ENCODE measurements at regions not wholly inside any gene's neighbourhood (a gene's known extent, or its start where the extent isn't known, plus 50 kb on each side); places are given as distances from the start of the nearest gene placed in this dataset.

DNA sequence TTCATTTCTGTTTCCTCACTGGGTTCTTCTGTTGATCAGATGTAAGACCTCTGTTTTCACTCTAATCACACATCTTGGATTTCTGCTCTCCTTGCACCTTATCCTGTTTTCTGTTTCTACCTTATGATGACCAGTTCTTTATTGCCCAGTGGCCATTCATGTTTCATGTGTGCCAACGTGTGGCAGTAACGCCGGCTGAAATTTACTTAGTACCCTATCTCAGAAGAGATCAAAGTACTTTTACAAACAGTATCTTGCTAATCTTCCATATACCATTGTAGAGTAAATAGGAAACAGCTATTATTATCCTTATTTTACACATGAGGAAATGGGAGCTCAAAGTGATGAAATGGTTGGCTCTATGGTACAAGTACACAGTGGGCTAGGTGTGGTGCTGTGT lies 74.0 kb downstream of the GATA3 start:
- no peak for DNase-seq (ENCODE audit: low read depth, low spot score)
- WGBS (ENCODE audit: insufficient coverage, insufficient read length), result no CpG with 5 or more reads among the region's 3 CpGs
- Histone ChIP-seq H3K4me3 (ENCODE audit: low read length) (no peak overlapping the region), H3K27me3 (ENCODE audit: control insufficient read depth, insufficient read depth, low read length) (no peaks in the 10 kb centered on the region), H3K9me3 (ENCODE audit: control insufficient read depth, insufficient read depth, low read length) (no peaks in the 10 kb centered on the region), H3K27ac (ENCODE audit: low read length) (no peak overlapping the region), H3K36me3 (ENCODE audit: control insufficient read depth, insufficient read depth, low read length) (no peaks in the 10 kb centered on the region), H3K4me1 (ENCODE audit: control insufficient read depth, insufficient read depth, low read length) (no peaks in the 10 kb centered on the region)

- Histone ChIP-seq H3K4me3 (ENCODE audit: low read length) (no peak overlapping the region), H3K27me3 (ENCODE audit: control insufficient read depth, insufficient read depth, low read length) (no peaks in the 10 kb centered on the region), H3K9me3 (ENCODE audit: control insufficient read depth, insufficient read depth, low read length) (no peaks in the 10 kb centered on the region), H3K4me1 (ENCODE audit: control insufficient read depth, insufficient read depth, low read length) (no peaks in the 10 kb centered on the region), H3K36me3 (ENCODE audit: control insufficient read depth, insufficient read depth, low read length) (no peaks in the 10 kb centered on the region), H3K27ac (ENCODE audit: low read length) (no peak overlapping the region)
- no peak for DNase-seq (ENCODE audit: low read depth, low spot score)
- no CpG with 5 or more reads among the region's 2 CpGs for WGBS (ENCODE audit: insufficient coverage, insufficient read length)
Measured at GRCh38 chr10:8129438-8129837, 75.0 kb downstream of the GATA3 start.

DNA sequence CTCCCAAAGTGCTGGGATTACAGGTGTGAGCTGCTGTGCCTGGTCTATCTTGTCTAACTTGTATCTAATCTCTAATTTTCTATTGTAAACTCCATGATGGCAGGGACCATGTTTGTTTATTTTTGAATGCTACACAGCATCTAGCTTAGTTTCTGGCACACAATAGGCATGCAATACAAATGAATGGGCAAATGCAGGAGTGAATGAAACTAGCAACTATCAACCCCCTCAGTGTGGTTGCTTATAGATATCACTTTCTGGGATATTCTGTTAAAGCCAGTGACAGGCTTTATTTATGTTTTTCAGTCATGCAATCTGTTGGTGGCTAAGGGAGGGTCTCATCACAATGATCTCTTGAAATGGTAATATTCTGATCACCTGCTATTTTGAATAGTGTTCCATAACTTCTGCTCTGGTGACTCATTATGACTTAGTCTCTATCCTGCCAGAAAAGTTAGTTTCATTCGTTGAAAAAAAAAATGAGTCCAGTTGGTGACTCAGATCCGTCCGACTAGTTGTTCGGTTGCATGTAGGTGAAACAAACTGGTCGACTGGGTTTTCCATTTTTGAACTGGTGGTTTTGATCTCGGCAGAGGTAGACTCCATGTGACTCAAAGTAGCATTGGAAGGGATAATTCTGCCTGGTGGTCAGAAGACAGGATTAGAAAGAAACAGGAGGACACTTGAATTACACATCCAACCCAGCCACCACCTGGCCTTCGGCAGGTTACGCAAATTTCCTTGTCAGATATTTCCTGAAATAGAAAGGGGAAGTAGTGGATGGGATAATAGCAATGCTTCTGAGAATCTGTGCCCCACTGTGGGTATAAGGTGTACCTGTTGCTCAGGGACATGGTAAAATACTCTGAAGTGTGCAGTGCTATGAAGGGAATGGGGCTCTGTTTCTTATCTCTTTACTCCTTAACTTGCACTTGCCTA lies 76.8 kb downstream of the GATA3 start:
- no peak overlapping the region for H3K4me3 ChIP-seq (ENCODE audit: low read length)
- H3K27ac ChIP-seq (ENCODE audit: low read length), result no peak overlapping the region
- H3K27me3 ChIP-seq (ENCODE audit: control insufficient read depth, insufficient read depth, low read length), result no peaks in the 10 kb centered on the region
- no peaks in the 10 kb centered on the region for H3K9me3 ChIP-seq (ENCODE audit: control insufficient read depth, insufficient read depth, low read length)
- H3K36me3 ChIP-seq (ENCODE audit: control insufficient read depth, insufficient read depth, low read length), result no peaks in the 10 kb centered on the region
- no peaks in the 10 kb centered on the region for H3K4me1 ChIP-seq (ENCODE audit: control insufficient read depth, insufficient read depth, low read length)
- no CpG with 5 or more reads among the region's 8 CpGs for WGBS (ENCODE audit: insufficient coverage, insufficient read length)
- DNase-seq (ENCODE audit: low read depth, low spot score), result no peak

DNA sequence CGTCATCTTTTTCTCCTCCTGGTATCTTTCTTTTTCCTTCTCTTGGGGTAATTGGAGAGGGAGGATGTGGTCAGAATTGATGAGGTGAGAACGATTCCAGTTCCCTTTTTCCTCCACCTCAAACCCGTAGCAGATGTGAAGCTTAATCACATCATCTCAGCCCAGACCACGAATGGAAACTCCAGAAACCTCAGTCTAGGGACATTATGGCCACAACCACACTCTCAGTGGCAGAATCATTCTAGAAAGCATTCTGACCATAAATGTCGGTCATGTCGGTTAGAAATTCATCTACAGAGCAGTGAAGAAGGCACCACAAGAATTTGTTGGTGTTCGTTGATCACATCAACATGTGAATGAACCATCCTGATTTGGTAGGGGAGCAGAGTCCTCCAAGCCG lies 78.7 kb downstream of the GATA3 start:
- no peaks in the 10 kb centered on the region for H3K36me3 ChIP-seq (ENCODE audit: control insufficient read depth, insufficient read depth, low read length)
- WGBS (ENCODE audit: insufficient coverage, insufficient read length), result 100% methylated on average over 1 of the region's 8 CpGs
- no peak overlapping the region for H3K4me3 ChIP-seq (ENCODE audit: low read length)
- no peak for DNase-seq (ENCODE audit: low read depth, low spot score)
- H3K9me3 ChIP-seq (ENCODE audit: control insufficient read depth, insufficient read depth, low read length), result no peaks in the 10 kb centered on the region
- no peaks in the 10 kb centered on the region for H3K4me1 ChIP-seq (ENCODE audit: control insufficient read depth, insufficient read depth, low read length)
- no peak overlapping the region for H3K27ac ChIP-seq (ENCODE audit: low read length)
- H3K27me3 ChIP-seq (ENCODE audit: control insufficient read depth, insufficient read depth, low read length), result no peaks in the 10 kb centered on the region

DNA sequence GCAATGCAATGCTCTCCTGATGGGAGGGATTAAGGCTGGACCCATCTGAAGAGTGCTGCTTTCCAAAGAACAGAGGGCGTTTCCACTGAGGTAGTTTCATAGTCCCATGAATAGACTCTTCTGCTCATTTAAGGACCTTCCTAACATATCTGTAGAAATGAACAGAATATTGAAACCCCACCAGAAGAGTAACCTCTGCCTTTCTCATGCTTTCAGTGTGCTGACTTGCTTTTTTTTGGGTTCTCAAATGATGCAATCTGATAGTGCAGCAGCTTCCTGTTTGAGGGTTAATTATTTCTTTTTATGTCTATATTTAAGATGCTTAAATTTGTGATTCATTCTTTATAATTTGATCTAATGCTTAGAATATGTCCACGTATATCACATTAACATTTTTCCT lies 82.2 kb downstream of the GATA3 start:
- H3K27ac ChIP-seq (ENCODE audit: low read length), result no peak overlapping the region
- H3K36me3 ChIP-seq (ENCODE audit: control insufficient read depth, insufficient read depth, low read length), result no peaks in the 10 kb centered on the region
- H3K9me3 ChIP-seq (ENCODE audit: control insufficient read depth, insufficient read depth, low read length), result no peaks in the 10 kb centered on the region
- H3K27me3 ChIP-seq (ENCODE audit: control insufficient read depth, insufficient read depth, low read length), result no peaks in the 10 kb centered on the region
- H3K4me3 ChIP-seq (ENCODE audit: low read length), result no peak overlapping the region
- no peak for DNase-seq (ENCODE audit: low read depth, low spot score)
- no CpG with 5 or more reads among the region's 2 CpGs for WGBS (ENCODE audit: insufficient coverage, insufficient read length)
- H3K4me1 ChIP-seq (ENCODE audit: control insufficient read depth, insufficient read depth, low read length), result no peaks in the 10 kb centered on the region

DNA sequence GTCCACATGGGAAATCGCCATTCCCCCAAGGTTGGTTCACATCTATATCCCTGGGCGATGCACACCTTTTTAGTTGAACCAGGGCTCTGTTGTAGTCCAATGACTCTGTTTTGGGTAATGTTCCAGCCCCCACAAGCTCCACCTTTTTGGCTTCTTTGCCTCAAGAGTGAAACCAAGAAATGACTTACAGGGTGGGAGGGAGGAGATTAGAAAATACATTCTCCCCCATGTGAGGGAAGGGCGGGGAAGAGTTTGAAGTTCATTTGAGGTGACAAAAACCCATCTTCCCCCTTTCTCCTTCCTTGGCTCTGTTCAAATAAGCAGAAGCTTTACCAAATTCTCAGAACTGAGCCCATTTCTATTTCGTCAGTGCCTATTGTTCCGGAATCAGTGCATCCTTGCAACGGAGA lies 82.8 kb downstream of the GATA3 start:
- H3K4me3 ChIP-seq (ENCODE audit: low read length), result no peak overlapping the region
- H3K9me3 ChIP-seq (ENCODE audit: control insufficient read depth, insufficient read depth, low read length), result no peaks in the 10 kb centered on the region
- WGBS (ENCODE audit: insufficient coverage, insufficient read length), result no CpG with 5 or more reads among the region's 6 CpGs
- no peaks in the 10 kb centered on the region for H3K36me3 ChIP-seq (ENCODE audit: control insufficient read depth, insufficient read depth, low read length)
- no peak for DNase-seq (ENCODE audit: low read depth, low spot score)
- no peak overlapping the region for H3K27ac ChIP-seq (ENCODE audit: low read length)
- no peaks in the 10 kb centered on the region for H3K27me3 ChIP-seq (ENCODE audit: control insufficient read depth, insufficient read depth, low read length)
- H3K4me1 ChIP-seq (ENCODE audit: control insufficient read depth, insufficient read depth, low read length), result no peaks in the 10 kb centered on the region

GRCh38 chr10:8137726-8138125 lies 83.2 kb downstream of the GATA3 start:
- no peaks in the 10 kb centered on the region for H3K9me3 ChIP-seq (ENCODE audit: control insufficient read depth, insufficient read depth, low read length)
- H3K4me3 ChIP-seq (ENCODE audit: low read length), result no peak overlapping the region
- H3K27me3 ChIP-seq (ENCODE audit: control insufficient read depth, insufficient read depth, low read length), result no peaks in the 10 kb centered on the region
- no peak for DNase-seq (ENCODE audit: low read depth, low spot score)
- no peak overlapping the region for H3K27ac ChIP-seq (ENCODE audit: low read length)
- no CpG with 5 or more reads among the region's 6 CpGs for WGBS (ENCODE audit: insufficient coverage, insufficient read length)
- no peaks in the 10 kb centered on the region for H3K4me1 ChIP-seq (ENCODE audit: control insufficient read depth, insufficient read depth, low read length)
- H3K36me3 ChIP-seq (ENCODE audit: control insufficient read depth, insufficient read depth, low read length), result no peaks in the 10 kb centered on the region

- Histone ChIP-seq H3K27ac (ENCODE audit: low read length) (no peak overlapping the region), H3K9me3 (ENCODE audit: control insufficient read depth, insufficient read depth, low read length) (no peaks in the 10 kb centered on the region), H3K4me1 (ENCODE audit: control insufficient read depth, insufficient read depth, low read length) (no peaks in the 10 kb centered on the region), H3K27me3 (ENCODE audit: control insufficient read depth, insufficient read depth, low read length) (no peaks in the 10 kb centered on the region), H3K4me3 (ENCODE audit: low read length) (no peak overlapping the region), H3K36me3 (ENCODE audit: control insufficient read depth, insufficient read depth, low read length) (no peaks in the 10 kb centered on the region)
- no peak for DNase-seq (ENCODE audit: low read depth, low spot score)
- WGBS (ENCODE audit: insufficient coverage, insufficient read length), result no CpG with 5 or more reads among the region's 3 CpGs
Measured at GRCh38 chr10:8138471-8138870, 84.0 kb downstream of the GATA3 start.

DNA sequence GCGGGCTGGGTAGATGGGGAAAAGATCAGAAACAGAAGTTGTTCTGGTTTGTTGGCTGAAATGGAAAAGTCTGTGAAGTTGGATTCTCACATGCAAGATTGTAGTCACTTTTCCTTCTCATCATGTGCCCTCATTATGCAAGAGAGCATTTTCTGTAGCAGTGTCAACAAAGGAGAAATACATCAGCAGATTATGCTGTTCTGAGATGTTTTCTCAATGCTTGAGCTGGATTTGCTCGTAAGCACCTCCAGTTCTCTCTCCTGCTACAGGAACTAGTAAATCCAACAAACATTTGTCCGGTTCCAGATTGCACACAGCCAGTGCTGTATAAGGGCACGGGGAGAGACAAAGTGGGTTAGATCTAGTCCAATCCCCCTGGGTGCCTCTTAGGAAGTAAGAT lies 90.0 kb downstream of the GATA3 start:
- no peak overlapping the region for H3K4me3 ChIP-seq (ENCODE audit: low read length)
- no peaks in the 10 kb centered on the region for H3K4me1 ChIP-seq (ENCODE audit: control insufficient read depth, insufficient read depth, low read length)
- DNase-seq (ENCODE audit: low read depth, low spot score), result no peak
- H3K36me3 ChIP-seq (ENCODE audit: control insufficient read depth, insufficient read depth, low read length), result no peaks in the 10 kb centered on the region
- no CpG with 5 or more reads among the region's 4 CpGs for WGBS (ENCODE audit: insufficient coverage, insufficient read length)
- H3K27ac ChIP-seq (ENCODE audit: low read length), result no peak overlapping the region
- no peaks in the 10 kb centered on the region for H3K27me3 ChIP-seq (ENCODE audit: control insufficient read depth, insufficient read depth, low read length)
- no peaks in the 10 kb centered on the region for H3K9me3 ChIP-seq (ENCODE audit: control insufficient read depth, insufficient read depth, low read length)

- WGBS (ENCODE audit: insufficient coverage, insufficient read length), result no CpG with 5 or more reads among the region's 9 CpGs
- no peaks in the 10 kb centered on the region for H3K4me1 ChIP-seq (ENCODE audit: control insufficient read depth, insufficient read depth, low read length)
- H3K27me3 ChIP-seq (ENCODE audit: control insufficient read depth, insufficient read depth, low read length), result no peaks in the 10 kb centered on the region
- H3K36me3 ChIP-seq (ENCODE audit: control insufficient read depth, insufficient read depth, low read length), result no peaks in the 10 kb centered on the region
- no peak for DNase-seq (ENCODE audit: low read depth, low spot score)
- H3K27ac ChIP-seq (ENCODE audit: low read length), result no peak overlapping the region
- no peak overlapping the region for H3K4me3 ChIP-seq (ENCODE audit: low read length)
- no peaks in the 10 kb centered on the region for H3K9me3 ChIP-seq (ENCODE audit: control insufficient read depth, insufficient read depth, low read length)
Measured at GRCh38 chr10:8146650-8147049, 92.2 kb downstream of the GATA3 start.

DNA sequence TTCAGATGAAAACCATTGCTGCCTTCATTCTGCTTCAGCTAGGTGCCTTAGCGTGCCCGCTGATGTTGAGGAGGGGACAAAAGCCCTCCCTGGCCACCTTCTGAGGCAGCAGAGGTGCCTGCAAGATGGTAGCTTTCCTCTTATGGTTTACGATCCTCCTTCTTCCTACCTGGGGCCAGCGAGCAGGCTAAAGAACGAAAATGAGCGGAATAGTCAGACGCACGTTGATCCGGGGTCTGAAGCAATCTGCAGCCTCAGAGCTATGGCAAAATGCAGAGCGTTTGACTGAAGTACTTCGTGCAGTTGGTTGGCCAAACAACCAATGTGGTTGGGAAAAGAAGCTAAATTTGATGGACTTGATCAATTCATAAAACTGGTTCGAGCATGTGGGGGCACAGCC lies 95.5 kb downstream of the GATA3 start:
- Histone ChIP-seq H3K9me3 (ENCODE audit: control insufficient read depth, insufficient read depth, low read length) (no peaks in the 10 kb centered on the region), H3K36me3 (ENCODE audit: control insufficient read depth, insufficient read depth, low read length) (no peaks in the 10 kb centered on the region), H3K27me3 (ENCODE audit: control insufficient read depth, insufficient read depth, low read length) (no peaks in the 10 kb centered on the region), H3K27ac (ENCODE audit: low read length) (no peak overlapping the region), H3K4me3 (ENCODE audit: low read length) (no peak overlapping the region), H3K4me1 (ENCODE audit: control insufficient read depth, insufficient read depth, low read length) (no peaks in the 10 kb centered on the region)
- WGBS (ENCODE audit: insufficient coverage, insufficient read length), result no CpG with 5 or more reads among the region's 12 CpGs
- DNase-seq (ENCODE audit: low read depth, low spot score), result no peak

Data from iPS DF 6.9 (cell line).